HG02763 (cell line): ENCODE measurements at regions not wholly inside any gene's neighbourhood (a gene's known extent, or its start where the extent isn't known, plus 50 kb on each side); places are given as distances from the start of the nearest gene placed in this dataset.
"Not testable (repeated sequence)": the region's sequence is repeated elsewhere in the genome, so short reads cannot be mapped to it uniquely, and the experiment has no call there.

Source experiments
- ATAC-seq: cut with Tn5 transposase; IDR thresholded peaks from one replicate; pipeline ENCODE4 v1.9.1; 2021; ENCODE audit warnings: mild to moderate bottlenecking, moderate library complexity; ENCODE audit not compliant: unreplicated experiment

DNA sequence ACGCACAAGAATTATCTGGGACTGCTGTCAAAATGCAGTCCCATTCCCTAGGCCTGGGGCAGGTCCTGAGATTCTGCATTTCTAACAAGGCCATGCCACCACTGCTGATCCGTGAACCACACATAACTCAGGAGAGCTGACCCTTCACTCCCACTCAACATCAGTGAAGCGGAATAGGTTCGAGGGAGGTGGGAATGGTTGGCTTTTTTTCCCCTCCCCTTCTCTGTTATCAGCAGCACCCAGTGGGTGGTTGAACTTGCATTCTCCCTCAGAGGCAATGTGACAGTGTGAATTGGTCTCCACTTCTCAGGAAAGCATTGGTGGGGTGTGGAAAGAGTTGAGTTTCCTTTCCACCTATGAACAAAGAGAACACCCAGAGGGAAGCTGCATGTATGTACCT is 344.3 kb downstream of the GADD45G start:
- no peak for ATAC-seq

DNA sequence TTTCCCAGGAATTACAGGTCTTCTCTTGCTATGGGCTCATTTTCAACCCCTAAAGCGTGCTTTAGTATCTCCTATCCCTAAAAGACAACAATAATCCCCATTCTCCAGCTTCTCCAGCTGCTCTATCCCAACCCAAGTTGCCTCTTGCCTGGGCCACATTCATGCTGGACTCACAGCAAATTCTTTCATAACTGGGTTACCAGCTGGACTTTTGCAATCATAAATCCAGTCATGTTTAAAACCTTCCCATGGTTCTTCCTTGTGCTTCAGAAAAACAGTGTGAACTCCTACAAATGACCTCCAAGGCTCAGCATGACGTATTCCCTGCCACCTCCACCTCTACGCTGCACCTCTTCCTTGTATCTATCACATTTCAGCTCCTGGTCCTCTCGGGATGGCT is 346.9 kb downstream of the GADD45G start:
- ATAC-seq, result no peak

DNA sequence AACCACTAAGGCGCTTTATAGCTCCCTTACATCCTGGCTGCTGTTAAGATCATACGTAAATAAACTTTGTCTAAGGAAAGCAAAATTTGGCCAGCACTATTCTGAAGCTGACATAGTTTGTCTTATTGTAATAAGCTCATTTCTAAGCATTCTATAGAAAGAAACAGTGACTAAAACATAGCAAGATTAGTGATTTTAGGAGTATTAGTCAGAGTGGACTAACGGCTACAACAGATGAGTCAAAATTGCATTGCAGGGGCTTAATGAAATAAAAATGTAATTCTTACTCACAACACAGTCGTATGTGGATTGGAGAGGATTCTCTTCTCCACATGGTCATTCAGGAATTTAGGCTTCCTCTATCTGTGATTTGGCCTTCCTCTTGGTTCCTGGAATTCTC is 347.6 kb downstream of the GADD45G start:
- no peak for ATAC-seq

DNA sequence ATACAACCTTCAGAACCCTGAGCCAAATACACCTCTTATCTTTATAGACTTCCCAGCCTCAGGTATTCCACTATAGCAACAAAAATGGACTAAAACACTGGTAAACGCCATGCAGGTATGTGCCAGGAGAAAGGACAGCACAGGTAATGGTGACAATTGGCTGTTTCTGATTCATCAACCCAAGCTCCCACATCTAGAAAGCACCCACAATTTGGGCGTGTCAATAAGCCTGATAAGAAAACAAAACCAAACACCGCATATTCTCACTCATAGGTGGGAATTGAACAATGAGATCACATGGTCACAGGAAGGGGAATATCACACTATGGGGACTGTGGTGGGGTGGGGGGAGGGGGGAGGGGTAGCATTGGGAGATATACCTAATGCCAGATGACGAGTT is 348.5 kb downstream of the GADD45G start:
- not testable (repeated sequence) for ATAC-seq

DNA sequence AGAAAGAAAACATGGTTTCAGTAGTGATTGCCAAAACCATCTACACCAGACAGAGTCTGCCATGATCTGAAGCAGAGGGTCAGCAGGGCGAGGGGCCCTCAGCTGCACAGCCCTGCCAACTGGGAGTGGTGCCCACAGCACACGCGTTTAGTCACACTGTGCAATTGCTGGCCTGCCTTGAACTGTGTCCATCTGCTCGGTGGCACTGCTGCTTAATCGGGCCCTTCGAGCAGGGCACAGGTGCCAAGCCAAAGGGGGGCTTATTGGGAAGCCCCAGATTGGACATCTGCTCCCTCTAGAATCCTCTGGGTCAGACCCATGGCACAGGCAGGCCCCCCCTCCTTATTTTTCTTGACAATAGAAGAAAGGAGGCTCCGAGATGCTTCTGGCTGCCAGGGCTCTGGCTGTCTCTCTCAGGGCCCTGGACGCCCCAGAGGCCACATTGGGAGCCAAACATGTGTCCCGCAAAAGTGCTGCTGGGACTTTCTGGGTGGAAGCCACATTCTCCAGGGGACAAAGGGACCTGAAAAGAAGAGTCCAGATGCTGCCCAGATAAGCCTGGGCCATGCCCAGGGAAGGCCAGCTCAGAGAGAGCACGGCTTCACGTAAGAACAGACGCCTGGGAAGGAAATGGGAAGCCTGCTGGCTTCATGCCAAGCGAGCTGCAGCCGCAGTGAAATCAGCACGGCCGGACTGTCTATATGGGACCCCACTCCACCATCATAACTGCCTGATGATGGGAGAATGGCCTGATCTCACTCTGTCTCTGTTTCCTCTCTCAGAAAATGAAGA is 349.2 kb downstream of the GADD45G start:
- no peak for ATAC-seq

DNA sequence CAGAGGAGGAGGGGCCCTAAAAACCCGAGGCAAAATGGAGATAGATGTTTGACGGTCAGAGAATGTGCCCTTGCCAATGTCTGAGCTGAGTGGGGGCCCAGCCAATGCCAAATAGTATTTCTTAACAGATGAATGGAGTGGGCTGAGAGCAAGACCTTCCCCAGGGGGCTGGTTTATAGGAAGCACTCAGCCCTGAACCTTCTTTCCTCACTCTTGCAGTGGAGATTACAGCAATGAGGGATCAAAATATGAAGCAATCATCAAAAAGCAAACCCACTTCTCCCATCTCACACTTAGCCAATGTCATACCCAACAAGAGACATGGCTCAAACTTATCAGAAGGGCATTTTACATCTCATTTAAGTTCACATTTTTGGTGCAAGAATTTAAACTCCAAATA is 350.3 kb downstream of the GADD45G start:
- no peak for ATAC-seq

DNA sequence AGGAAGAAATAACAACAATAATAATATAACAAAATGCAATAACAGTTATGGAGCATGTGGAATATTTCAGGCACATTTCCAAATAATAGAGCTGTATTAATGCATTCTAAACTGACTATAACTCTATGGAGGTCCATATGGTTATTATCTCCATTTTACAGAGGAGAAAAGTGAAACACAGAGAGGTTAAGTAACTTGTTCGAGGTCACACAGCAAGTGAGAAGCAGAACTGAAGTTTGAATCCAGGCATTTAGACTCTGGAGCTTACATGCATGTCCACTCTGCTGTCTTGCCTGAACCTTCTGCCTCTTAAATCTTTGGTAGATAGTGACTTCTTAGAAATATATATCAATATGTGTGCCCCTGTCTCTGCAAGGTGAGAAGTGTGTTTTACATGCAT is 350.8 kb downstream of the GADD45G start:
- no peak for ATAC-seq

DNA sequence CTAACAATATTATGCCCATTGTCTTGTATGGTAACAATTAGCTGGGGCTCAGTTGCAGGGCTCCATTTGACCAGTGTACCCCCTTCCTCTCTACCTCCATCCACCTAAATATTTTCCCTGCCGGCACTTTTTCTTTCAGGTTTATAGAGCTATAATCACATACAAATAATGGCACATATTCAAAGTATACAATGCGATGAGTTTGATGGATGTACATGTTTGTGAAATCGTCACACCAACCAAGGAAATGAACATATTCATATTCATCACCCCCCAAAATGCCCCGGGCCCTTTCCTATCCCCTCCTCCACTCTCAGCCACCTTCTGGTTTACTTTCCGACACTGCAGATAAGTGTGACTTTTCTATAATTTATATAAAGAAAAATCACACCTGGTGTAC is 351.5 kb downstream of the GADD45G start:
- ATAC-seq, result no peak

DNA sequence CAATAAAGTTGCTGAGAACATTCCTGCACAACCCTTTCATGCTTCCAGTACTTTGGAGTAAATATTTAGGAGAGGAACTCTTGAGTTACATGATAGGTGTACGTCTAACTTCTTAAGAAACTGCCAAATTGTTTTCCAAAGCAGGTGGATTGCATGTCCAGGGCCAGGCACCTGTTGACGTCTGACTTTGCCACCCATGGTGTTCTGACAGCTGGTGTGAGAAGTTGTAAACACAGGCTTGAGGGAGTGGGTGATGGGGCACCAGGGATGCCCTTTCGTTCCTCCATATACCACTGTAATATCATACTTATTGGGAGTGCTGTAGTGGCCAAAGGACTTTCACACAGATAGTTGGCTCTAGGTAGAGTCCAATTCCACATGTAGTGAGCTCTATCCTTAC is 352.1 kb downstream of the GADD45G start:
- no peak for ATAC-seq

DNA sequence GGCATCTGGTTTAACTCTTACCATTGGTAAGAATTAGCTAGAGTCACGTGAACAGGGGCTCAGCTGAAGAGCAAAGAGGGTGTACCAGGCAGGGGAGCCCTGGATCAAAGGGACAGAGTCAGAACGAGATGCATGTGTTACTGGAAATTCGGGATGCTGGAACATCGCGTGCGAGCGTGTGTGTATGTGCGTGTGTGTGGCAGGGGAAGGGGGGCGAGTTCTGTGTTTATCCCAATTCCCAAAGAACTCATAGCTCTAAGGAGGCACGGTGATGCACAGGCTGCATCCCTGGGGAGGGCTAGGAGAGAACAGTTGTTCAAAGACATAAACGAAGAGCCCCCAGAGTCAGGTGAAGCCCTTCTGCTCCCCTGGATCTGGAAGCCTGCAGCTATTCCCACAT is 353.3 kb downstream of the GADD45G start:
- ATAC-seq, result no peak

DNA sequence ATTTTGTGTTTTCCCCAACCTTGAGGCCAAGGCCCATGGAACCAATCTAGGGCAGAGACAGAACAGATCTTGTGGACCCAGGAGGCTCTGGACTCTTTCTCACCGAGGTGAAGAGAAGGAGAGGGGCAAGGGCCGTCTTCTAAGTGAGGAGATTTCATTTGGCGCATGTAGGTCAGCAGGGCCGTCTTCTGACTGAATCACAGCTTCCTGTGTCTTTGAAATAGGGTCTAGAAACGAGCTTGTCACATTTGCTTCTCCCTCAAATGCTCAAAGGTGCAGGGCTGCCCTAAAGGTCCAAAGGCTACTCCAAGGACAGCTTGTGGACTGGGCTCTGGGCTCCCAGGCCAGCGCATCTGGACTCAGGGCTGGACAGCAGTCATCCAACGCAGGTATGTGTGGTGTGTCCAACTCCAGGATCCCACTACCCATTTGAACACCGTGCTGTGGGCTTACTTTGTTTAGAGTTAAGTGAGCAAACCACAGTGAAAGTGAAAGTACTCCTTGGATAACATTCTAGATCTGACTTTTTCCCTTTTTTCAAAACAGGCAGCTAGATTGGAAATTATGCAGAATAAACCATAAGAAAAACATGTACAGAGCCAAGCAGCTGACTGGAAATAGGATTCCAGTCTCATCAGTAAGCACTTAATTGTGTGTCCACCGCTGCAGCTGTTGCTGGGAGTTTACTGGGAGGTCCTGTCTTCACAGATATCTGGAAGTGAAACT is 357.0 kb downstream of the GADD45G start:
- no peak for ATAC-seq

DNA sequence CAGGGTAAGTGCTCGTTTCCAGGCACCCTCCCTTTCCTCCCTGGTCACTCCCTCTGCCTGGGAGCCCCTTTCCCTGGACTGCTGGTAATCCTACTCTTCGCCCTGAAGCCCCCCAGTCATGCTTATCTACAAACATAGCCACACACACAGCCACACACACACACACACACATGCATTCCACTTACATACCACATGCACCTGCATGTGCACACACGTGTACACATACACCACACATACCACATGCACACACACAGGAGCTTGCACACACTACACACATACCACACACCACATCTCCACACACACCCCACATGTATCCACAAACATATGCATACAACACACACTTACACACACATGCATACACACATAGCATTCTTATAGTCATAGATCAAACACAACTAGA is 358.5 kb downstream of the GADD45G start:
- no peak for ATAC-seq

DNA sequence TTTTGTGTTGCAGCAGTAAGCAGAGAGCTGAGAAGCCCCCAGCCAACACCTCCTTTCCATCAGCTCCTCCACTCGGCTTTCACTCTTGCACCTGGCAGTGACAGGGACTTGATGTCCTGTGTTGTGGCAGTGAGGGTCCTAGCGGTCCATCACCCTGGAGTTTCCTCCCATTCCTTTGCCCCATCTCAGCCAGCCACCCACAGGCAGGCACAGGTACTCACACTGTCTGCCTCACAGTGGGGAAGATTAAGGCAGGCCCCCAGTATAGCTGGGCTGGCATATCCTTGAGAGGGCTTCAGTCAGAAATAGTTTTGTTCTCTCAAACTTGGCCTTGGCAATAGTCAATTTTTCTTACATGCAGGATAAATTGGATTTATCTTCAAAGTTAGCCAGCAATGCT is 362.7 kb downstream of the GADD45G start:
- no peak for ATAC-seq

DNA sequence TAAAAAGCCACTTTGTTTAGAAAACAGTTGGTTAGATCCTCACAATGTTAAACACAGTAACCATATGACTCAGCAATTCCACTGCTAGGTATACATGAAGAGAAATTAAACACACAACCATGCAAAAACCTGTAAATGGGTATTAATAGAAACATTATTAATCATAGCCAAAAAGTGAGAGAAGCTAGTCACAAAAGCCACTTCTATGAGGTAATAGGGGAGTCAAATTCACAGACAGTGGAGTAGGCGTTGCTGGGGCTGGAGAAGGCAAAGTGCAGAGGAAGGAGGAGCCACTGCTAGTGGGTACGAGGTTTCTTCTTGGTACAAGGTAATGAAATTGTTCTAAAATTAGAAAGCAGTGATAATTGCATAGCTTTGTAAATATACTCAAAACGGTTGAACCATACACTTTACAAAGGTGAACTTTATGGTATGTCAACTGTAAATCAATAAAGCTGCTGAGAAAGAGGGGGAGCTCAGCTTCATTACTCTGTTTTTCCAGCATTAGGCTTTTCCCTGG is 364.4 kb downstream of the GADD45G start:
- ATAC-seq, result no peak

DNA sequence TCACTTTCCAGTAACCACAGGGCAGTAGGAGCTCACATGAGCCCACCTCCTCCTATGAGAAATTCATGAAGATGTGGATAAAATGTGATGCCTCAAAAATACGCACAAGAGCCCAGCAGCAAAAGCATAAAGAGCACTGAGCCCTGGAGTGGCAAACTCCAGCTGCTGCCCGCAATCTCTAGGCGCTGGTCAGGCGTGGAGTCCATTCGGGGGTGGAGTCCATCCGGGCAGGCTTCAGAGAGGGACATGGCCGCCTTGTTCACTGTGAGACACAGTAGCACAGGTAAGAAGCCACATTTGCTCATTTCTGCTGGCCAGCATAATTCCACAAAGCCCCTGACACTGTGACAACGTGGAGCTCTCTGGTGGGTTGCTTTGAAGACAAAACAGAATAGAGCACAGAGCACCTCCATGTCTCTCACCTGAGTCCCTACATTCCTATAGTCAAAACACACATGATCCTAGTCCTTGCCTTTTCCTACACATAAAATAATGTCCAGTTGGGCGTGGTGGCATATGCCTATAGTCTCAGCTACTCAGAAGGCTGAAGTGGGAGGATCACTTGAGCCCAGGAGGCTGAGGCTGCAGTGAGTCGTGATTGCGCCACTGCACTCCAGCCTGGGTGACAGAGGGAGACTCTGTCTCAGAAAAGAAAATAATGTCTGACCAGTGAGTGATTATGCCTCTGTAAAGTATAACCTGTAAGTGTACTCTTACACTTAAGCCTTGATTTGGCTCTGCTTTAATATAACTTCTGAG is 365.2 kb downstream of the GADD45G start:
- no peak for ATAC-seq

DNA sequence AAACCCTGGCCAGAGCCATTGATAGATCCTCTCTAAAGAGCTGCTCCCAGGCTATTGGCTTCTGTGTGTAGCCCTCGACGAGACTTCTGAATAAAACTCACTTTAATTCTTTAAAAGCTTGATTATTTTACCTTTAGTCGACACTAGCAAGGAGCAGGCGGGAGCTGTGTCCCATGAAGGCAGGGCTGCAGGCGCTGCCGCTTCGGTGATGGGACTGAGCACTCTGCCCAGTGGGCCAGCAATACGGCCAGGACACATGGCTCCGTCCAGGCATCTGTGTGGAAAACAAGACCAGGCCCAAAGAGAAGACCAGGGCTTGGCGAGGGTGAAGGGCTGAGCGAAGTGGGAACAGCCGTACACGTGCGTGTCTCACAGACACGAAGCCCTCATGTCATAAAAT is 365.9 kb downstream of the GADD45G start:
- no peak for ATAC-seq

DNA sequence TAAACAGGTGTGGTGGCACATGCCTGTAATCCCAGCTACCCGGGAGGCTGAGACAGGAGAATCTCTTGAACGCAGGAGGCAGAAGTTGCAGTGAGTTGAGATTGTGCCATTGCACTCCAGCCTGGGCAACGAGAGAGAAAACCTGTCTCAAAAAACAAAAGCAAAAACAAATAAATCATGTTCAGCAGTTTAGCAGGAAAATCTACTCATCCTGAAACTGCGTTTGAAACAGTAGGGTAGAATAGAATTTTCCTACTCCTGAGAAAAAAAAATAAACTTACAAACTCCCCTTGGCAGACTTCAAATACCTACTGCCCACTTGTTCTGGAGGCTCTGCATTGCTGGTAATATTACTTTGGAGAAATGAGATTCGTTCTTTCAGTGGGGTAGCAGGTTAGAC is 367.7 kb downstream of the GADD45G start:
- ATAC-seq, result no peak

DNA sequence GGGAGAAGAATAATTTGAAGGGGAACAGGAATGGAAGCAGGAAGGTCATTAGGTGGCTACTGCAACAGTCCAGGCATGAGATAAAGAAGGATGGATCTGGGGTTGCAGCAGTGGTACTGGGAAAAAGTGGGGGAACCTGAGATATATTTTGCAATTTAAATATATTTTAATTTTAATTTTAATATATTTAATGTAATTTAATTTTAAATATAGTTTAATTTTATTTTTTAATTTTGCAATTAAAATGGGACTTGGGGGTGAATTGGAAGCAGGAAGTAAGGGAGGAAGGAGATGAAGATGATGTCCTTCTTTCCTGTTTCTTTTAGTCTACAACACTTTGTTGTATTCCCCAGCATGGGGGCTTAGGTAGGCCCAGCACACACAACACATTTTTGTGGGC is 369.8 kb downstream of the GADD45G start:
- ATAC-seq, result no peak

DNA sequence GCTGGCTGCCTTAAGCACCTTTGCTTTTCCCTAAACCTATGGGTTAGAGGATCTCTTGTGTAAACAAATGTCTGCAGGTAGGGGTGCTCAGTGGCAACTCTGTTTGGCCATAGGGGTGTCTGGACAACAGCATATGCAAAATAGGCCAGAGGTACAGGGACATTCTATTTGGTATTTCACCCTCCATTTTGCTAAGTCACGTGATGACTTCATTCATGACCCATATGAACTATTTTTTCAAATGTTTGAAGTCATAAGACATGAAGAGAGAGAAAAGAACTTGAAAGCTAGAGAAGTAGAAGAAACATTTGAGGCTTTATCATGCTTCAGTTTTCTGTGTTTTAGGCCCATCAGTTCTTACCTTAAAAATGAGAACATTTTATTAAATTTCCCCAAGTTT is 370.2 kb downstream of the GADD45G start:
- no peak for ATAC-seq

DNA sequence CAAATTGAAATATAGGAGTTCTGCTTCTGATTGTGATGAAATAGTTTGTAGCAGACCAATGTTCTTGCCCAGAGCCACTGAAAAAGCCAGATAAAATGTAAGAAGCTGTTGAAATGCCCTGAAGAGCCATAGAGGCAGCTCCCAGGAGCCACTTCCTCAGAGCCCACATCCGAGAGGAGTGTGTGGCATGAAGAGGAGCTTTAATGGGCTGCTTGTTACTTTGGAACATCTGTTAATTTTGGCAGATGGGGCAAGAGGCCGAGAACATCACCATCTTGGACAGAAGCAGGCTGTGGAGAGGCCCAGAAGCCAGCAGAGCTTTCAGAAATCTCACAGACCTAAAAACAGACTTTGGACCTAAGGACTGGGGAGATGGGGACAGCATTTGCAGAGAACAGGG is 370.8 kb downstream of the GADD45G start:
- no peak for ATAC-seq

DNA sequence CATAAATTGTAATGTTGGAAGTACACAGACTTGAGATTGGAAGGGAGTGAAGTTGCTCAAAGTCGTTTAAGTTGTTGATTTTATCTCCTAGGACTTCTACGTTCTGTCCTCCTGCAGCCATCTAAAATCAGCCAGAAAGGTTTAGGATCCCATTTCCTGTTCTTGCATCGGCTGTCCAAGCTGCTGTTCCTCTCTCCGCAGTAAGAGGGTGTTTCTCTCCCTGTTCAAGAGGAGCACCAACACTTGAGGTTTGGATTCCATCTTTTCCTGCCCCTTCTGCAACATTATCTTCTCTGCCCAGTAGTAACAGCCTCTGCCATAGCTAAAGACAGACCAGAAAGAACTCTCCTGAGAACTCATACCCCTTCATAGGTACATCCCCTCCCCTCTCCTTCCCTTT is 373.4 kb downstream of the GADD45G start:
- ATAC-seq, result no peak

DNA sequence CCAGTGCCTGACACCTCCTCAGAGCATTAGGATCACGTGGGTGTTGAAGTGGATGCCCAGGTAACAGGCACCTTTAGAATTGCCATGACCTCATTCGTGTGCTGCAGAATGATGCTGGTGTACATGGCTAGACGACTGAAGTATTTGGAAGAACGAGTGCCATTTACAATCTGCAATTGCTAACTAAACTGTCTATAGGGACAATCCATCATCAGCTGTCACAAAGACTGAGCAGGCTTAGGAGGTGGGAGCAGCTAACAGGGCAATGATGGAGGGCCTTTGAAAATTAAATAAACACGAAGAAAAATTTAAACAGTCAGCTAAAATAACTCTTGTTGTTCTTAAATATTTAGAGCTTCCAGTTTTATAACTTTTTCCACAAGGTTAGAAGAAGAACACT is 375.8 kb downstream of the GADD45G start:
- no peak for ATAC-seq
